GM19035 (cell line): ENCODE measurements at regions not wholly inside any gene's neighbourhood (a gene's known extent, or its start where the extent isn't known, plus 50 kb on each side); places are given as distances from the start of the nearest gene placed in this dataset.

Experiments
- ATAC-seq: cut with Tn5 transposase; IDR thresholded peaks from one replicate; pipeline ENCODE4 v1.9.1; 2021; ENCODE audit not compliant: unreplicated experiment

DNA sequence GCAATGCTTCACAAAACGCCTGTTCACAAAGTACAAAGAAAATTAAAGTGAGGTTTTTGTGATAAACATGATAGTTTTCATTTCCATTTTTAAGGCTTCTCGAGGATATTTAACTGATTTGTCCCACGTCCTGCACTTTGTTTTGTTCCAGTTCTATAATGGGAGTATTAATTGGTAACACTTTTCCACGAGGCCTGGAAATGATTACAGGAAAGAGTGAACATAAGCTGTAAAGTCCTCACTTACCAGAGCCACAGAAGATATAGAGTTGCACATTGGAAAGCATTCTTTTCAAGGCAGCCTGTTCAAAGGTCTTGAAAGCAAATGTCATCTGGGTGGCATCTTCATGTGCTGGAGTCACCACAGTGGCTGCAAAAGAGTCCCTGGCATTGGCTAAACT, 1236.6 kb downstream of the BCL11B start:
- no peak for ATAC-seq

DNA sequence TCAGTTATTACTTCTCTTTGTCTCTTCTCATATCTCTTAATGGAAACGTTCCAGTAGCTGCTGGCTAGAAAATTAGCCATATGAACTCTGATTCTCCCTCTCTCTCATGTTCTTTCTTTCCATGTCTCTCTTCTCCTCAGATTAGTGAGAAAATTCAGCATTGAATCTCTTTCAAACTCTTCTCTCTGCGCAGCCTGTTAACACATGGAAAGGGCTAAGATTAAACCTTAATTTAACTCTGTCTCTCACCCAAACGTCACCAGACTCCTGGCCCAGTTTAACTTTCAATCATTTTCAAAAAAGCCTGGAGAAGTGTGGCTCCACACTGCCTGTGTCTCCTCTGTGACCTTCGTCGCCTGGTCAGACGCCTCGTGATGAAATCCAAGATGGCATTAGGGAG, 1234.2 kb downstream of the BCL11B start:
- no peak for ATAC-seq

DNA sequence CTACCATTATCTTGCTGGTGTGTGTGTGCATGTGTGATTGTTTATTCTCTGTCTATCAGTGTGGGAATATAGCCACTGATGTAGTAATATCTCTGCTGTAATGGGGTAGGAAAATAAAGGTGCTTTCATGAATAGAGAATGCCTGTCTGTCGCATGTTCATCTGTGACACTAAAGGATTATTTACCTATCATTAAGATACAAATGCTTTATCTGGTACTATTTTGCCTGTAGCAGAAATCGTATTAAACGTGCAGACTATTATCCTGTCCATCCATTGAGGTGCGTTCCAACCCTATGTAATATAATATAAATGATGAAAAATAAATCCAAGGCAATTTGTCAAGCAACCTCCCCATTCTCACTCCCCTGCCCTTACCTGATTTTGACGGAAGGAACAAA, 1215.1 kb downstream of the BCL11B start:
- ATAC-seq, result no peak

DNA sequence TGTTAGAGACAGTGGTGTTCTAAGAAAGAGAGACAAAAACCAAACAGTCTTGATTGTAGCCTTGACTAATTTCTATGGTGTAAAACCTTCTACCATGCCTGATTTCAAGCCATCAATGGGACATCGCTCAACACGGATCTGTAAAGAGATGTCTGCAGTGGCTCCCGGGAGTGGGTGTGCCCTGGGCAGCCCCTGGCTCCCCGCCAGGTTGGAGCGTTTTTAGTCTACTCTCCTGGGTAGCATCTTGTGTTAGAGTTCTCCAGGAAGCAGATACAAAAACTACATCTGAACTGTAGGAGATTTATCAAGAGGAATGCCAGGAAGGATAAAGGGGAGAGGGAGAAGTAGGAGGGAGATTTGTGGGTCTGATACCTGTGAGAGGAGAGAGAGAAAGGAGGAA, 1212.9 kb downstream of the BCL11B start:
- ATAC-seq, result no peak

DNA sequence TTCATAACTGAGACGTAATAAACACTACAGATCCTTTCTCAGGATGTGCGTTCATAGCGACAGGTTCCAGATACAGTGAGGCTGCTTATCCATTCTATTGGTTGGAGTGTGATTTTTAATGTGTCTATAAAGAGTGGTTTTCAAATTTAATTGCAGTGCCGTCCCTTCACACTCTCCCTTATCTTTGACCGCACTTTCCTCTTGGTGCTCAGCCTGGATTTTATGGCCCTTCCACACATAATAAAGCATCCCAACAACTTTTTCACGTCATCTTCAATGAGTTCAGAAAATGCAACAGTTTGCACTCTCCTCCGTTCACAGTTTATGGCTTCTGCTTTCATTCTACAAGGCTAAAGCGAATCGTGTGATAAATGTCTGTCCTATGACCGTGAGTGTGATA, 1209.9 kb downstream of the BCL11B start:
- ATAC-seq, result no peak

DNA sequence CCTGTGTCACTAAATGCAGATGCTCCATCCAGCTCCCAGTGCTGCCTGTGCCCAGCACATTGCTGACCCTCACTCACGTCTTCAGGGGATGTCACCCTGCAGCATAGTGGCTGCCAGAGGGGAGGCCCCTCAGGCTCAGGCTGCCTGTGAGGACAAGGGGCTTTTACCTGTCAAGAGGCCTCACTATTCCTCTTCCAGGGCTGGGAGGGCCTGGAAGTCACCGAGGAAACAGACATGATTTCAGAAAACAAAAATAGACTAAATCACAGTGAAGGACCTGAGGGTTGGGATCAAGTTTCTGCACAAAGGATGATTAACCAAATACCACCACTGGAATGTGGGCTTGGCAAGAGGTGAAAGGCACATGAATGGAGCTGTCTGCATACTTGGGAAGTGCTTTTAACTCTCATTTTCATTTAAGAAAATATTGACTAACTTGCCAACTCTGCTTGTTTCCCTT, 1202.3 kb downstream of the BCL11B start:
- ATAC-seq, result no peak

DNA sequence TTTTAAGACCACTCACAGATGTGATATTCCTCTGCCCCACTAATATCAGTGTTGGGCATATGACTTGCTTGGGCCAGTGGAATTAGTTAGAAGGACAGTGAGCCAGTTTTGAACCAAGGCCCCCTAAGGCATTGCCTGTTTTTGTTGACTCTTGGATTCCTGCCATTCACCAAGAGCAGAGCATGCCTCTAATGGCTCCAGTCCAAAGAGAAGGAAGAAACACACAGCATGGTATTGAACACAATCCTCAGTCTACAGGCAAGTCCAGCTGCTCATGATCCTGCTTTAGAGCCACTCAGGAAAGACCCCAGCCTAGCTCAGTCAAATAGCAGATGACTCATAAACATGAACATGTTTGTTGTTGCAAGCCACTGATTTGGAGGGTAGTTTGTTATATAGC, 1201.5 kb downstream of the BCL11B start:
- ATAC-seq, result no peak

DNA sequence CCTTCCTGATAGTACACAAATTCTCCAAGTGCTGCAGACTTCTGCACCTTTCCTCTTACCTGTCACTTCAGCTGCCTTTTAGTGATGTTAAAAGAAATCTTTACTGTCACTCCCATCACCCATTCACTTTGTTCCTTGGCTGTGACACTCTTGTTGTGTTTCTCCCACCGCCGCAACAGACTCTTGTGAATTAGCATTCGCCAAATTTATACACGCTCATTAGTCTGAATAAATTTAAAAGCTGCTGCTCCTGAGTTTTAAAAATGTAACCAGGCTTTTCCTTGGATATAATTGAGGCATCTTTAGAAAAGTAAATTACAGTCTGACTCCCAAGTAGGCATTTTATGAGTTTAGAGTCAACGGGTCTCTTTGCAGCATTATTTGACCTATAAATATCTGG, 1197.9 kb downstream of the BCL11B start:
- no peak for ATAC-seq

DNA sequence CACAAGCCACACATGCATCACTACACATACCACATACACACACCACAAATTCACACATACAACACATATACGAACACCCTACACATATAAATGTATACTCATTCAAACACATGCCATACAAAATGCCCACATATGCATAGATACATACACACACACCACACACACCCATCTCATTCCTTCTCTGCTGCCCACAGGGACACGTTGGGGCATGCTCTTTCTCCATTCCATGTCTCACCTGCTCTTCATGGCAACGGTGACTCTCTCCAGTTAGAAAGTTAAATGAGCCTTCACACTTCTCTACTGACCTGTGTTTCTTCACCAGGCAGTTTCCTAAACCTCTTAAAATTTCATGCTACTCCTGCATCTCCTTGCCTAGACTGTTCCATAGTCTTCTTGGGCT, 1194.8 kb downstream of the BCL11B start:
- no peak for ATAC-seq

DNA sequence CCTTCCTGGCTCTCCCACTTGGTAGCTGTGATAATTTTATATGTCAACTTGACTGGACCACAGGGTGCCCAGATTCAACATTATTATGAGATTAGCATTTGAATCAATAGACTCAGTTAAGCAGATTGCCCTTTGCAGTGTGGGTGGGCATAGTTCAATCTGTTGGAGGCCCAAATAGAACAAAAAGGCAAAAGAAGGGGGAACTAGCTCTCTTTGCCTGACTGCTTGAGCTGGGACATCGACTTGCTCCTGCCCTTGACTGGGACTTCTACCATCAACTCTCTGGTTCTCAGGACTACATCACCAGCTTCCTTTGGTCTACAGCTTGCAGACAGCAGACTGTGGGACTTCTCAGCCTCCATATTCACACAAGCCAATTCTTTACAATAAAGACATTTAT, 1189.2 kb downstream of the BCL11B start:
- ATAC-seq, result no peak

DNA sequence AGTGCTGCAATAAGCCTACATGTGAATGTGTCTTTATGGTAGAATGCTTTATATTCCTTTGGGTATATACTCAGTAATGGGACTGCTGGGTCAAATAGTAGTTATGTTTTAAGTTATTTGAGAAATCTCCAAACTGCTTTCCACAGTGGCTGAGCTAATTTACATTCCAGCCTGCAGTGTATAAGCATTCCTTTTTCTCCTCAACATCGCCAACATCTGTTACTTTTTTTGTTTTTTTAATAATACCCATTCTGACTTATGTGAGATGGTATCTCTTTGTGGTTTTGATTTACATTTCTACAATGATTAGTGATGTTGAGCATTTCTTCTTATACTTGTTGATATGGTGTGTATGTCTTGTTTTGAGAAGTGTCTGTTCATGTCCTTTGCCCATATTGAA, 1186.2 kb downstream of the BCL11B start:
- no peak for ATAC-seq

DNA sequence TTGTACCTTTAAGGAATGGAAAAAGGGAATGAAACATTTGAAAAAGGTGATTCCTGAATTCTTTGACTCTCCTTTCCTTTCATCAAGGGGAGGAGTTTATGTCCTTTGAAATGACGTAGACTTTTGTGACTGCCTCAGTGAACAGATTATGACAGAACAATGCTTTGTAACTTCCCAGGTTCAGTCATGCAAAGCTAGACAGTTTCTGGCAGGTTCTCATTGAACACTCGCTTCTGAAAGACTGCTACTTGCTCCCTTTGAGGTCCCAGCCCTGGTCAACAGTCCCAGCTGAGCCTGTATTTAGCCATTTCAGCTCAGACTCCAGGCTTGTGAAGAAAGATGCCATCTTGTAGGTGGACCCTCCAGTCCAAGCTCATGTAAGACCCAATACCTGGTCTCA, 1178.9 kb downstream of the BCL11B start:
- no peak for ATAC-seq

DNA sequence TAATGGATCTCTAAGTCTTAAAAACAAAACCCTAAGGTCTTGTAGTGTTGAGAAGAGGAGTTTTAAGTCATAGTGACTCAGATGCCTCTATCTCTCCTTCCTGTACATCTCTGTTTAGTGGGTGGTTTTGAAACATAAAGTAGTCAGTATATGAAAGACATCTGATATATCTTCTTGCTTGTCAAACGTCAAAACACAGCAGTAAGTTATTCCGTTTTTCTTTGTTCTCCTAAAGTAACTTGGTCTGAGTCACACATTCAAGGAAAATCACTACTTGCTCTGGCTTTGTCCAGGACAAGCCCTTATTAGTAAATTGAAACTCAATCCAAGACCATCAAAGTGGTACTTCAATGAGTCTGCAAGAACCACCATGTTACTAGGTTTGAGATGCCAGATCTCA, 1172.5 kb downstream of the BCL11B start:
- no peak for ATAC-seq

DNA sequence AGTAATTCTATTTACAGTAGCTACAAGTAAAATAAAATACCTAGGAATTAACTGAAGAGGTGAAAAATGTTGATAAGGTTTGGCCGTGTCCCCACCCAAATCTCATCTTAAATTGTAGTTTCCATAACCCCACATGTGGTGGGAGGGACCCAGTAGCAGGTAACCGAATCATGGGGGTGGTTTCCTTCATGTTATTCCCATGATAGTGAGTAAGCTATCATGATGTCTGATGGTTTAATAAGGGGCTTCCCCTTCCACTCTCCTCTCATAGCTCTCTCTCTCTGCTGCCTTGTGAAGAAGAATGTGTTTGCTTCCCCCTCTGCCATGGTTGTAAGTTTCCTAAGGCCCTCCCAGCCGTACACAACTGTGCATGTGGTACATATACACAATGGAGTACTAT, 1170.7 kb downstream of the BCL11B start:
- no peak for ATAC-seq

DNA sequence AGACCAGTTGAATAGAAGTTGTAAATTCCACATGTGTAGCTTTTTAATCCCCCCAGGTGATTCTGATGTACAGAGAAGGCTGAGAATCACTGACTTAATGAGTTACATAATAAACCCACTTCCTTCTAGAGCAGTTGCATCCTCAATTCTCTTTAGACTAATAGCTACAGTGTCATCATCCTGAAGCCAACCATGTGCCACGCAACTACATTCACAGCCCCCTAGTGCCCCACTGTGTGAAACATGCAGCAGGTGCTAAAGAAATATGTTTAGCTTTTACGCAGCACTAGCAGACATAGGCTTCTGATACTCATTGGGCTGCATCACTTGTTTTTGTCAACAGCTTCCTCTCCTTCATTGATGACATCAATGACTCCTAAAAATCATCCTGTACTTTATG, 1168.3 kb downstream of the BCL11B start:
- ATAC-seq, result no peak

DNA sequence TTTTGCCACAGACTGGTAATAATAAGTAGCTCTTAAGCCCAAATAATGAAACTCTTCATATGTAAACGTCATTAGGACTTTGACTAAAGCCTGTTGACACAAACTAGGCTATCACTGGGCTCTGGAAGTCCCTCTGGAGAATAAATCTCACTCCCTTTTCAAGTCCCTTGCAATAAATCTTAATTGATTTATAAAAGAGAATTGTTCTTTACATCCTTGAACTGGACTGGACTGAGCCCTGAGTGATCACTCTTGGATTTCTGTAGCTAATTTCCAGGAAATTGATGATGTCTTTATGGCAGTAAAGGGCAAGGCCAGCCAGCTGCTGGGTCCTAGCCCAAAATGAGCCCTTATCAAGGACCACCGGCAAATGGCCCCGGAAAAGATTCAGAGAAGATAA, 1162.7 kb downstream of the BCL11B start:
- no peak for ATAC-seq

DNA sequence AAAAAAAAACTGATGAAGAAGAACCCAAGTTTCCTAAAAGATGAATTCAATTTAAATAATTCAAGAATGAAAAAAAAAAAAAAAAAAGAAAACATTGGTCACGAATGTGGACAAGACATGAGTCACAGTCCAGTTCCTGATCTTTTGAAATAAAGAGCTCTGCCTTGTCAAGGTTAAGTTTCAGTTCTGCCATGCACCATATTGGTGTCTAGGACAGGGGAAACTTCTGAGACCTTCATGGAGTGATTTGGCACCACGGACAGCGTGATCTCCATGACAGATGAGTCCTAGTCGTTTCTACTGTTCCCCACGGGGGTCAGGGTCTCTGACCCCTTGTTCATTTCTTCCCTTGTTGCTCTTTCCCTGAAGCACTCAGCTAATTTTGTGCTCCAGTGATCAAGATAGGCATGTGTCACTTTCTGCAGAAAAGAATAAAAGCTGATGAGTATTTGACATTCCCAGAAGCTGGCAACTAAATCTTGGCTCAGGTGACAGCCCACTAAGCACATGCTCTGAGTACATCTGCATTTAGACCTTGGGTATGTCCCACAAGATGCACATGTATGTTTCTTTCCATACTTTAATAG, 1159.7 kb downstream of the BCL11B start:
- ATAC-seq, result no peak

DNA sequence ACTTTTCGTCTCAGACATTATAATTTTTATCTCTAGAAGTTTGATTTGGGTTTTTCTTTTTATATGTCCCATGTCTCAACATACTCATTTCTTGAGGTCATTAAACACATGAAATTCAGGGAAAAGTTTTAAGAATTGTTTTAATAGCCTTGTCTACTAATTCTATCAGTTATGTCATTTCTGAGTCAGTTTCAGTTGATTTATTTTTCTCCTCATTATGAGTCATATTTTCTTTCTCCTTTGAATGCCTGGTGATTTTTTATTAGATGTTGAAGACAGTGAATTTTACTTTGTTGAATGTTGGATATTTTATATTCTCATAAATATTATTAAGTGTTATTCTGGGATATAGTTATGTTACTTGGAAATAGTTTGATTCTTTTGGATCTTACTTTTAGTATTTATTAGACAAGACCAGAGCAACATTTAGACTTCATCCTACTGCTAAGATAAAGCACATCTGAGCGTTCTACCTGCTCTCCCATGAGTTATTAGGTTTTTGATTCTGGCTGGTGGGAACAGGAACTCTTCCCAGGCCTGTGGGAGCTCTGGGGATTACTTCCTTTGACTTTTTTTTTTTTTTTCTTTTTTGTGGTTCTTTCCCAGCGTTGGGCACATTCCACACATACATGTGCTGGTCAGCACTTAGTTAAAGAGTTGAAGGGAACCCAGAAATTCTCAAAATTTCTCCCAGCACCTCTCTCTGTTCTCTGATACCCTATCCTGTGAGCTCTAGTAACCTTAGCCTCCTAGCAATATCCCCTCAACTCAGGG, 1157.7 kb downstream of the BCL11B start:
- ATAC-seq, result no peak

DNA sequence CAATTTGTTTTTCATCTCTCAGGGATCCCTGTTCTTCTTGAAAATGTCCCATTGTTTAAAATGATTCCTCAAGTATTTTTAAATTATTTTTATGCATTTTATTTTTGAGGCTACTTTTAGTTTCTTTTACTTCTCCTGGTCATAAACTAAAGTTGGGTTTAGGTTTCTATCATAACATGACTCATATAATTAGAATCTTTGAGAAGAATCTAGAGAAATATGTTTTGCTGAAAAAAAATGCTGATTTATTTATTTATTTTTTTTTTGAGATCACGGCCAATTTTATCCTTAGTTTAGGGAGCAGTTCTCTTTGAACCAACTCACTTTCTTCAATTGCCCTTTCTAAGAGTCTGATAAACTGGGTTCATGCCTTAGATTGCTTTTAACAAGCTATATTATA, 1157.1 kb downstream of the BCL11B start:
- ATAC-seq, result no peak

DNA sequence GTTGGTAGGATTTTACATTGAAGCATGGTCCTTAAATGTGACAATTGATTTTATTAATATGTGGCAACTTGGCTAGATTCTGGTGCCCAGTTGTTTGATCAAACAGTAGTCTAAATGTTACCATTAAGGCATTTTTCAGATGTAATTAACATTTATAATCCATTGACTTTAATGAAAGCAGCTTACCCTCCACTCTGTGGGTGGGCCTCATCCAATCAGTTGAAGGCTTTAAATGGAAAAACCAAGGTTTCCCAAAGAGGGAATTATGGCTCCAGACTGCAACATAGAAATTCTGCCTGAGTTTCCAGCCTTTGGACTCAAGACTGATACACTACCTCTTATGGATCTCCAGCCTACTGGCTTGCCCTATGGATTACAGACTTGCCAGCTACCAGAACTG, 1153.2 kb downstream of the BCL11B start:
- no peak for ATAC-seq

DNA sequence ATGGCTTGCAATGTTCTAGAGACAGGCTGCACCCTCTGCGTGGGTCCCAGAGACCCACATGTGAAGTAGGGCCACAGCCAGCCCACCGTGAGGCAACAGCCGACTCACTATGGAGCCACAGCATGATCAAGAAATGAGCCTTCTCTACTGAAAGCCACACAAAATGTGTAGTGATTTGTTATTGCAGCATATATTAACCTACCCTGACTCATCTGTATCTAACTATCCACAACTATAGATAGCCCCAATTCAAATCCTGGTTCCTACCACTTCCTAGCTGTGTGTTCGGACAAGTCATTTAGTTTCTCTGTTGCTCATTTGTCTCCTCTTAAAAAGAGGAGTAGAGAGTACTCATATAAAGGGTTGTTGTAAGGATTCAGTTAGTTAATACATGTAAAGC, 1152.3 kb downstream of the BCL11B start:
- no peak for ATAC-seq

DNA sequence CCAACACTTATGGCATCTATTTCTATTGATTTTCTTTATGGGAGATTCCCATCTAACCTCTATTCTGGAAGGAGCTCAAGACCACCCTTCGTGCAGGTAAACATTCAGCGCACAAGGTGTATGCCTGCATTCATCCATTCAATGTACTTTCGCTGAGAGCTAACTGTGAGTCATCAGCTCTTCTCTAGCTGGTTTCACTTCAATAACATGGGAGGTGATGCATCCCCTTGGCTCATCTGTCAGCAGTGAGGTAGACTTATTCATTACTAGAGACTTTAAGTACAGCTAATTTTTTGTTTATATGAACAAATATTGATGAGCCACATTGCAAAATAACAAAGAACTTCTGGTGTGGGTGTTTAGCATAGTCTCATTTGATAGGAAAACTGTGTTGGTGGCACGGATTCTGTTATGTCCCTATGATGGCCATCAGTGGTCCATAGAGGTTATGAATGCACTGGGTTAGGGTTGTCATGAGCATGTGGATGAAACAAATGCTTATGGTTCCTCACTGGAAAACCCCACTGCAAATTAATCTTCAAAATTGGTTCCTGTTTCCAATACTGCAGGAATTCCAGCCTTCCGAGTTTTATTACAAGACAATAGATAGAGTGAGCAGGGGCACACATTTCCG, 1151.0 kb downstream of the BCL11B start:
- no peak for ATAC-seq
